ENCODE measurements at regions not wholly inside any gene's neighbourhood (a gene's known extent, or its start where the extent isn't known, plus 50 kb on each side); places are given as distances from the start of the nearest gene placed in this dataset.

- H3K27ac Mint-ChIP-seq: no peak overlapping the region
- DNase-seq: no peak
- H3K4me3 Mint-ChIP-seq: no peak overlapping the region
- no peaks in the 10 kb centered on the region for H3K36me3 Mint-ChIP-seq (ENCODE audit: low read depth)
- H3K4me1 Mint-ChIP-seq: no peaks in the 10 kb centered on the region
- H3K27me3 Mint-ChIP-seq (ENCODE audit: low read depth, poor library complexity): no peaks in the 10 kb centered on the region
- TF ChIP-seq CTCF (IDR thresholded peaks at IDR 0.05): no peak
- no peaks in the 10 kb centered on the region for H3K9me3 Mint-ChIP-seq
Measured at GRCh38 chr15:37520026-37520425, 414.4 kb upstream of the TMCO5A start.

GRCh38 chr15:37520882-37521281 is 413.6 kb upstream of the TMCO5A start:
- DNase-seq: no peak
- no peak overlapping the region for H3K4me3 Mint-ChIP-seq
- TF ChIP-seq CTCF (IDR thresholded peaks at IDR 0.05): no peak
- H3K4me1 Mint-ChIP-seq: no peaks in the 10 kb centered on the region
- no peaks in the 10 kb centered on the region for H3K36me3 Mint-ChIP-seq (ENCODE audit: low read depth)
- H3K27ac Mint-ChIP-seq: no peak overlapping the region
- no peaks in the 10 kb centered on the region for H3K9me3 Mint-ChIP-seq
- H3K27me3 Mint-ChIP-seq (ENCODE audit: low read depth, poor library complexity): no peaks in the 10 kb centered on the region

GRCh38 chr15:37524601-37525000 is 409.8 kb upstream of the TMCO5A start:
- H3K4me3 Mint-ChIP-seq: no peak overlapping the region
- H3K27me3 Mint-ChIP-seq (ENCODE audit: low read depth, poor library complexity): no peaks in the 10 kb centered on the region
- TF ChIP-seq CTCF (IDR thresholded peaks at IDR 0.05): no peak
- H3K9me3 Mint-ChIP-seq: no peaks in the 10 kb centered on the region
- no peaks in the 10 kb centered on the region for H3K36me3 Mint-ChIP-seq (ENCODE audit: low read depth)
- no peaks in the 10 kb centered on the region for H3K4me1 Mint-ChIP-seq
- no peak for DNase-seq
- no peak overlapping the region for H3K27ac Mint-ChIP-seq

- Mint-ChIP-seq H3K4me3 (no peak overlapping the region), H3K36me3 (ENCODE audit: low read depth) (no peaks in the 10 kb centered on the region), H3K27me3 (ENCODE audit: low read depth, poor library complexity) (peaks cover 10% of the 10 kb centered on the region), H3K27ac (no peak overlapping the region), H3K4me1 (no peaks in the 10 kb centered on the region), H3K9me3 (peaks cover 6% of the 10 kb centered on the region)
- no peak for DNase-seq
- no peak for TF ChIP-seq CTCF (IDR thresholded peaks at IDR 0.05)
Measured at GRCh38 chr15:37528432-37528831, 406.0 kb upstream of the TMCO5A start.

GRCh38 chr15:37536967-37537605 is 397.4 kb upstream of the TMCO5A start:
- no peaks in the 10 kb centered on the region for H3K4me1 Mint-ChIP-seq
- DNase-seq: no peak
- no peaks in the 10 kb centered on the region for H3K36me3 Mint-ChIP-seq (ENCODE audit: low read depth)
- H3K4me3 Mint-ChIP-seq: no peak overlapping the region
- no peak for TF ChIP-seq CTCF (IDR thresholded peaks at IDR 0.05)
- peaks cover 9% of the 10 kb centered on the region for H3K27me3 Mint-ChIP-seq (ENCODE audit: low read depth, poor library complexity)
- no peak overlapping the region for H3K27ac Mint-ChIP-seq
- H3K9me3 Mint-ChIP-seq: peaks cover 31% of the 10 kb centered on the region

GRCh38 chr15:37537802-37538201 is 396.6 kb upstream of the TMCO5A start:
- Mint-ChIP-seq H3K27me3 (ENCODE audit: low read depth, poor library complexity) (peaks cover 7% of the 10 kb centered on the region), H3K27ac (no peak overlapping the region), H3K36me3 (ENCODE audit: low read depth) (no peaks in the 10 kb centered on the region), H3K4me1 (no peaks in the 10 kb centered on the region), H3K9me3 (peaks cover 26% of the 10 kb centered on the region), H3K4me3 (no peak overlapping the region)
- TF ChIP-seq CTCF (IDR thresholded peaks at IDR 0.05): no peak
- DNase-seq: no peak
